Activated CD4-positive, alpha-beta T cell treated with anti-CD3 and anti-CD28 coated beads for 1 hour (primary cell): ENCODE measurements at regions not wholly inside any gene's neighbourhood (a gene's known extent, or its start where the extent isn't known, plus 50 kb on each side); places are given as distances from the start of the nearest gene placed in this dataset.

Experiments used
- DNase-seq: peaks from one replicate; pipeline ENCODE4 v3.0.0-alpha.2; 2020

DNA sequence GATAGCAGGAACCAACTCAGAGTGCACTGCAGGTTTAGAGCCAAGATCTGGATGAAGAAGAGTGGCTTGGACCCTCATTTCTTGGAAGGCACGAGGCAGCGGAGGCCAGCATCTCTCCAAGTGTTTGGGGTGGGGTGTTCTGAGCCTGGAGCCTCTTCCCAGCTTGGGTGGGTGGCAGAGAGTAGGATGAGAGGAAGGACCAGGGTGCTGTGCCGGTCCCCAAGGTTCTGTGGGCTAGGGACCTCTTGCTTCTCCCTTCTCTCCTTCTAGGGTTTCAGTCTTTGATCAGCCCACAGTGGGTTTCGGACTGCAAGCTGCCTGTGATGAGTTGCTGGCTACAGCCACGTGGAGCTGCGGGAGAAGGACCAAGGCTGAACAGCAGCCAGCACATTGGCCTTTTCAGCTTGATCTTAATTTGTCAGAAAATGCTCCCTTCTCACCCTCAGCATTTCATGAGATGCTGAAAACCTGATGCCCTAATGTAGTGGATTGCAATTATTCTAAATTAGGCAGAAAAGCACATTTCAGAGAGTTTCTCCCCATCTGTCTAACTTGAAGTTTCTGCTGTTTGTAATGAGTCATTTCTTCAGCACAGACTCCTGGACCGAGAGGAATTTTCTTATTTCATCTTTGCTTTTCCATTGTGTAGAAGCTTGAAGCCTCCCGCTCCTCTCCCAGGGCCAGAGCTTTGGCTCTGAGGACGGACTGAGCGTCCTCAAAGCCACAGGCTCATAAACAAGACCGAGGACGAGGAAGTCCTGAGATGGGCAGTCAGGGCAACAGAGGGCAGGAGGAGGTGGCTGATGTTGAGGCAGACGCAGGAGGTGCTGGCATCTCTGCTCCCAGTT, 99.1 kb upstream of the HDAC4 start:
- no peak for DNase-seq

DNA sequence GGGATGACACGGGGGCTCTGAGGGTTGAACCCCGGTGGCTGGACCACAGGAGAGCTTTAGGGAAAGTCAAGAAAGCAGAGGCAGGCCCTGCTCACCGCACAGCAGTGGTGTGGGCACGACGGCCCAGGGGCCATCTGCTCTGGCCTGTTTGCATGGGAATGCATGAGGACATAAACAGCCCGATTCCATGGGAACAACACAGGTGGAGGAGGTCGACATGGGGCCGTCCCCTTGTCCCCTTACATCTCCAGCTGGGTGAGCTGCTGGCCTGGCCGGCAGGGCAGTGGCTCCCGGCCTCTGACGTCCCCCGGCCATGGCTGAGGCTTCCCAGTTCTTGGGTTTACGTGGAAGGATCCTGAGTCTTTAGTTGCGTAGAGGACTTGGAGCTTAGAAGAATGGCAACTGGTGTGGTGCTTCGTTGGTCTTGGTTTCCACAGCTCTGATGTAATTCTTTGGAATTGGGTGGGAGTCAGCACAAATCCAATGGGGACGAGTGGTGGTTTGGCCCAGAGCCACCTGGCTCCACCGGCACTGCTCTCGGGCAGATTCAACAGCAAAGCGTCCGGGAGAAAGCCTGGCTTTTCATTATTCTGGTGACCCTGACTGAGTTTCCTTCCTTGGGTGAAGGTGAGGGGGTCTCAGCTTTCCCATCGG, 98.3 kb upstream of the HDAC4 start:
- DNase-seq: no peak

DNA sequence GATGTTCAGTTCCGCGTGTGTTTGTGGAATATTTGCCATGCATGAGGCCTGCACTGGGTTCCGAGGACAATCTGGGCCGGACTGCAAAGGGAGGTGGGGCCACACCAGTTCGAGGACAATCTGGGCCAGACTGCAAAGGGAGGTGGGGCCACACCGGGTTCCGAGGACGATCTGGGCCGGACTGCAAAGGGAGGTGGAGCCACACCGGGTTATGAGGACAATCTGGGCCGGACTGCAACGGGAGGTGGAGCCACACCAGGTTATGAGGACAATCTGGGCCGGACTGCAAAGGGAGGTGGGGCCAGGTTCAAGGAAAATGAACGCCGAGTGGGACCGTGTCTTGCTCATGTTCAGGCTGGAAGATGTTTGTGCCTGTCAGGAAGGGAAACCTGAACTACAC, 97.8 kb upstream of the HDAC4 start:
- no peak for DNase-seq

DNA sequence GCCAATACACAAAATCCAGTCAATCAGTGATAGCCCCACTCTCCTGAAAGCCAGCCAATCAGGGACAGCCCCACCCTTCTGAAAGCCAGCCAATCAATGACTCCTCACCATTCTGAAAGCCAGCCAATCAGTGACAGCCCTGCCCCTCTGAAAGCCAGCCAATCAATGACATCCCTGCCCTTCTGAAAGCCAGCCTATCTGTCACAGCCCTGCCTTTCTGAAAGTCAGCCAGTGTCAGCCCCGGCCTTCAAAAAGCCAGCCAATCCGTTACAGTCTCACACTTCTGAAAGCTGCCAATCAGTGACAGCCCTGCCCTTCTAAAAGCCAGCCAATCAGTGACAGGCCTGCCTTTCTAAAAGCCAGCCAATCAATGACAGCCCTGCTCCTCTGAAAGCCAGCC, 95.9 kb upstream of the HDAC4 start:
- no peak for DNase-seq

DNA sequence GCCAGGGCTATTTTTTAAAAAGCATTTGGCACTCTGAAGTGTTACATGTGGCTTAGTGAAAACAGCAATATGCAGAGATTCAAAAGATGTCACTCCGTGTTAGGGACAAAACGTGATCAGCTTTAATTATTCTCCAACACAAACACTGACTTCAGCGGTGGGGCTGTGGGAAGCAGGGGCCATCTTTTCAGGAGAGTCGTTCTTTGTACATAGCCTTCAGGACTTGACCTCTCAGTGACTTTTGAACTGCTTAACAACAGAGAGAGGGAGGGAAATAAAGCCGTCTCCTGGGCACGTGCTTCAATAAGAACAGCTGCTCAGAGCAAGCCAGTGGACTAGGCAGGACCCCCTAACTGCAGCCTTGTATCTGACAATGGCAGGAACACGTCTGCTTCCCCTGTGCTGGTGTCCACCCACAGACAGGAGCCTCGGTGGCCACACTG, 95.0 kb upstream of the HDAC4 start:
- DNase-seq: no peak

DNA sequence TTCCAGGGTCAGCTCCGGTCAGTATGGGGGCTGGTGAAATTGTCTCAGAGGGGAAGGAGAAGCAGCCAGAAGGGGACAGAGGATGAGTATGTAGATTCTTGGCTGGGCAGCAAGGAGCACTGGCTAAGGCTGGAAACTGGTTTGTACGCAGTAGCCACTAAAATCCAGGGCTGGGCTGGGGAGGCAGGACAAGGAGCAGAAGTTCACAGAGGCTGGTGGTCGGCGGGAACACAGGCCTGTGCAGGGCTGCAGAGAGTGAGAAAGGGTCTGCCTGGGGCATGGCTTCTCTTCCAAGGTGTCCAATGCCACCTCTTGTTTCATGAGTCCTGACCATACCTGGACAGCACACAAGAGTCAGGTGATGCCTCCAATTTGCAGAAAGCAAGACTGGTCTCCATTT, 94.4 kb upstream of the HDAC4 start:
- DNase-seq: no peak

DNA sequence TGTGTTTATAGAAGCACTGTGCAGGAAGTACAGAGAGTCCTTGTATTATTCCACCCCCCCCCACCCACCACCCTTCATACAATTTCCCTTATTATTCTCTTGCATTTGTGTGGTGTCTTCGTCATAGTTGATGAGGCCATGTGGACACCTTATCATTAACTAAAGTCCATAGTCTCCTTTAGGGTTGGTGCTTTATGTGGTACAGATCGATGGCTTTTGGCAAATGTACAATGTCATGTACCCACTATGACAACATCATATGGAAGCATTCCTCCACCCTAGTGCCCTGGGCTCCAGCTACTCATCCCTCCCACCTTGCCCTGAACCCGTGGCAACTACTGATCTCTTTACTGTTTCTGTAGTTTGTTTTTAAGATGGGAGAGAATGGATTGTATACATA, 93.8 kb upstream of the HDAC4 start:
- no peak for DNase-seq

DNA sequence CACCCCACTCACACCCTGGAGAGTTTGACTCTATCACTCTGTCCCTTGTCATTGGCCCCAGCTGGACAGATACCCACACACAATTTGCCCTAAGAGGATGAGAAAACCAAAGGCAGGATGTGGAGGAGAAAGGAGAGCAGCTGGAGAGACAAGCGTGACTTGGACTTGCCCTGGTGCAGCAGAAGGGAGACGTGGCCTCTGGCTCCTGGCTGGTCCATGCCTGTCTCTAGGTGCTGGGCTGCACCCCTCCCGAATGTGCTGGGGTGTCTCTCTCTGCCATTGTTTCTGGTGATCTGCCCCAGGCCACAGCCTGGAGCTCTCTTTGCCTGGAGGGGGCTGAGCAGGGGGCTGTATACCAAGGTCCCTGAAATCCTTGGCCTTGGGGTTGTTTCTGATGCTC, 88.7 kb upstream of the HDAC4 start:
- no peak for DNase-seq

DNA sequence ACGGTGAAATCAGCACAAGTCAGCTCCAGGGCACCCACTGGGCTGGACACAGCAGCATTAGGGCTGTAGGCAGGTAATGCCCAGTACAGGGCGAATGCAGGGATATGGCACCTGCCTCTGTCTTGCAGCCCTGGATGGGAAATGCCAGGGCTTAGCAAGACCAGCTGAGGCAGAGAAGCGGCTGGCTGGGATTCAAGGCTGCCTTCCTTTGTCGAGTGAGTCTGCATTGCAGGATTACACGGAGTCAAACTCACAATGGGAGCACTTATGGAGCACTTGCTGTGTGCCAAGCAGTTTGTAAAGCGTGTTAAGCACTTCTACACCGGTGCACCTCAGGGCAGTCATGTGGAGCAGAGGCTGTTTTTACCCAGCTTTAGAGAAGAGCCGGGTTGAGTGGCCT, 87.3 kb upstream of the HDAC4 start:
- DNase-seq: no peak

DNA sequence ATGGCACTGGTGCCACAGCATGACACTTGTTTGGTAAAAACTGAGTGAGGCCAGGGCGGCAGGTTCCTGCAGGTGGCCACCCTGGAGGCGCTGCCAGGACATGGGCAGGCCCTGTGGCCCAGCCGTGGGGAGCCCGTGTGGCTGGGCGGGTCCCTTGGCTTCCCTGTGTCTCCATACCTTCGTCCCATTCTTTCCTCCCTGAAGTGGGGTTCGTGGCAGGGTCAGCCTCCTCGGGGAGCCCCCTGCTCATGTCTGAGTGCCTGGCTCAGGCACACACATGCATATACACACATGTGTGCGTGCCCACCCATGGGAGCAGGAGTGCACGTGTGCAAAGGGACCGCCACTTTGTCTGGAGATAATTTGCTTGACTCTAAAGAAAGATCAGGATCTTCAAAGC, 86.5 kb upstream of the HDAC4 start:
- DNase-seq: no peak

DNA sequence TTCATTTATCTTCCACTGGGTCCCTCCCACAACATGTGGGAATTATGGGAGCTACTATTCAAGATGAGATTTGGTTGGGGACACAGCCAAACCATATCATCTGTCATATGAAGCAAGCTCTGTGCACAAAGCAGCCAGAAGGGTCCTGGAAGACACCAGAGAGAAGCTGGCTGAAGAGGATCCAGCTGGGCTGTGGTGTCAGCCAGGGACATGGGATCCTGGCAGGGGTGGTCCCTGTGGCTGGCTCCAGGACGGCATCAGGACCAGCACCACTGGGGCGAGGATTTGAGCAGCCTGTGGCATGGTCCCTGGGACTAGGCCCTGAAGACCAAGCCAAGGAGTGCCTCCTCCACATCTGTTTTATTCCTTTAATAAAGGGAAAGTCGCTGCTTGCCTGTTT, 84.8 kb upstream of the HDAC4 start:
- no peak for DNase-seq

DNA sequence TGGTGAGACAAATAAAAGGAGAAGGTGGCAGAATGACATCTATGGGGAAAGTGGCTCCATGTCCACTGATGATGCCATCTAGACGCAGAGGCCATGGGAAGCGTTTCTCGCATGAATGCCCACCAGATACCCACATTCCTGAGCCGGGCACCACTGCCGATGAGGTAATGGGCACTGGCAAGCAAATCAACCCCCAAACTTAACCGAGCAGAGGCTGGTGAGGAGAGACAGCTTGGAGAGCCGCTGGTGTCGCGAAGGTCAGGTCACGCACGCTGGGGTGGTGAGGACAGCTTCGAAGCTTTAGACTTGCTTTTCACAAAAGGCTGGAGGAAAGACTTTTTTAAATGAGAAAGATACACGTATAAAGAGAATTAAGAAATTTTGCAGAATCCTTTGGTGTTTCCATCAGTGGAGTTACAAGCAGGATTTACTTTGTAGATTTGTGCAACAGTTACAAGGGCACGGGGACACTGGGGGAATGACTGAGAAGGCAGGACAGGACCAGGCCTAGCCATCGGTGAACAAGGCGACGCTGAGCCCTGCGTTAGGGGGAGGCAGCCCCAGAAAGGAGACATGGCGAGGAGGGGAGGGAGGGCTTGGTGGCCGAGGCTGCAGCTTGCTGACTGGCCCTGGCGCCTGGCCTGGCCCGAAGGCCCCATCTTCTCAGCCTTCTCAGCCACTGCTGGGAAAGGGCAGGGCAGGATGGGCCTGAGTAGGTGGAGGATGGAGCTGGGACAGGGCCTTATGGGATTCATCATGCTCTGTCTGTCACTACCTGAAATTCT, 83.9 kb upstream of the HDAC4 start:
- no peak for DNase-seq

DNA sequence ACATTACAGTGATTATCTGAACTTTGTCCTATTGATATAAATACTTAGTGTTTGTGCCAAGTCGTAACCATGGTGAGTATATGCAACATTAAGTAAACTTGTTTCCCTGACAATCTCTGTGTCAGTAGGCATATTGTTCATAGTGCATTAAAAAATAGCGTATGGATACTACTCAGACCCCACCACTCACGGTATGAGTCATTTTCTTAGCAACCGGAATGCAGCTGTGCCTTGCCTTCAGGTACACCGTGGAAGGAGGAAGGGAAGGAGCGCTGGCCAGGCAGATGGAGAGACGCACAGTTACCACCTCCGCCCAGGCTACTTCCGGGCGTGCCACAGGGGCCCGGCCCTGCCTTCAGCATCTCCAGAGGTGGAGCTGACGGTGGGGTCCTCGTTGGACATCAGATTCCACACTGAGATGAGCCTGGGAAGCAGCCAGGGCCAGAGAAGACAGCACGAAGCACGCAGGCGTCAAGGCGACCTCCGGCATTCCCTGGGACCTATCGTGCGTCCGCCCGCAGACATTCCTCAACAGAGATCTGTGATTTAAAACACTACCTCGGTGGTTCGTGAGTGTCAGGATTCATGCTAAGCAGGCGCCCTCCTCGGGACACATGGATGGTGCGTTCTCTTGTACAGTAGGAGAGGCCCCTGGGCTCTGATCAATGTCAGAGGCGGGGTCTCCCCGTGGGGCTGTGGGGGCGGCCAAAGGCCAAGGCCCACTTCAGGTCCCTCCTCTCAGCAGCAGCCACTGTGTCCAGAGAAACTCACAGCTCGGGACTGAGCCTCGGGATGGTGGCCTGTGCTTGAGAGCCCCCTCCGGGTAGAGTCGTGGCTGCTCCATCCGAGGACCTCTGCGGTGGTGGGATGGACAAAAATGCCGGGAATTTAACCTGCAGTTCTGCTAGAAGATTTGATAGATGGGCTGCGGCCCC, 82.2 kb upstream of the HDAC4 start:
- DNase-seq: no peak

DNA sequence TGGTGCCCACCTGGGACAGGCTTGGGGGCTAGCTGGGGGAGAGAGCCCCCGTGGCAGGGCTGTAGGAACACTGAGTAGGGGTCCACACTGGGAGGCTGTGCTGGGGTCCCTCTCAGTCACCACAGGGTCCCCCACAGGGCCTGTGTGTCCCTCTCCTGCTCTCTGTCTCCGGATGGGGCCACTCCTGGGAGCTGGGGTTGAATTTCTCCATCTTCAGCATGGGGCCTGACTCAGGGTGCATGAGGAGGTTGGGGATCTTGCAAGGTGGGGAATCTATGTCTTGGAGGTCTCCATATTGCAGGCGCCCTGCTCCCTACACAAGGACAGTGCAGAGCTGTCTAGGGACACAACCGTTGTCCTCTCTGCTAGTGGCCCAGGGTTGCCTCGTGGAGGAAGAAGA, 78.7 kb upstream of the HDAC4 start:
- no peak for DNase-seq

DNA sequence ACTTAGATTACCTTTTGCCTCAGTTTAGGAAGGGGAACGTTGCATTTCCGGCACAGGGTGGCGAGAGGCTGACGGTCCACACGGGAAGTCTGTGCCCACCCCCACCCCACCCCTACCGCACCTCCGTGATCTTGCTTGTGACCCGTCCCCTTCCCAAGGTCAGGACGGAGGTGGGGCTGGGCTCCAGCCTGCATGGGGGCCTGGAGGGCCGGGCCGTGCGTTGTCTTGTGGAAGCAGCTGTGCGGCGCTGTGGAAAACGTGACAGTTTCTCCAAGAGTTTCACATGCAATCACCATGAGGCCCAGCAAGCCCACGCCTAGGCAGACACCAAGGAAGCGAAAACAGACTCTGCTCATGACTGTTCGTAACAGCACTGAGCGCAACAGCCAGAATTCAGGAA, 76.8 kb upstream of the HDAC4 start:
- DNase-seq: no peak

DNA sequence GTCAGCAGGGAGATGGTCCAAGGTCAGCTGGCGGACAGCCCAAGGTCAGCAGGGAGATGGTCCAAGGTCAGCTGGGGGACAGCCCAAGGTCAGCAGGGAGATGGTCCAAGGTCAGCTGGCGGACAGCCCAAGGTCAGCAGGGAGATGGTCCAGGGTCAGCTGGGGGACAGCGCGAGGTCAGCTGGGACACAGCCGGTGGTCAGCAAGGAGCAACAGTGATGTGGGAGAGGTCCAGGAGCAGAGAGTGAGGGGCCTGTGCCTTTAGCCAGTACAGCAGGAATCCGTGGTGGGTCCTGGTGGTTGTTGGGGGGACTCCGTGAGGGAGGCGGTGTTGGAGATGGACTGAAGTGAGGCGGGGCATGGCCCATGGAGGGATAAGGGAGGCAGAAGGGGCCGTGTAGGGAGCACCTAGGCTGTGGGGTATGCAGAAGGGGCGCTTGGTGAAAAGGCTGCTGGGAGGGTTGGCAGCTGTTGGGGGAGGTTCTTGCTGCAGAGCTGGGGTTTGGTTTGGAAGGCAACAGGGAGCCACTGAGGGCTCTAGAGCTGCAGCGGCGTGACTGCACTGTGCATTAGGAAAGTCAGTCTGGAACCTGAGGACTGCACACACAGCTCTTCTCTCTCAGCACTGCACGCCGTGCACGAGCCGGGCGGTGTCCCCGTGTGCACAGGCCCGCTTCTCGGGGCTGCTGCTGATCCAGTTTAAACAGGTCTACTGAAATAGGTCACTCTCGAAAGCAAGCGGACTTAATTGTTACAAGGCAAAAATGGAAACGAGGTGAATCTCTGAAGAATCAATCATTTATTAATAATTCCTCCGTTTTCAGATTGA, 76.2 kb upstream of the HDAC4 start:
- DNase-seq: no peak

DNA sequence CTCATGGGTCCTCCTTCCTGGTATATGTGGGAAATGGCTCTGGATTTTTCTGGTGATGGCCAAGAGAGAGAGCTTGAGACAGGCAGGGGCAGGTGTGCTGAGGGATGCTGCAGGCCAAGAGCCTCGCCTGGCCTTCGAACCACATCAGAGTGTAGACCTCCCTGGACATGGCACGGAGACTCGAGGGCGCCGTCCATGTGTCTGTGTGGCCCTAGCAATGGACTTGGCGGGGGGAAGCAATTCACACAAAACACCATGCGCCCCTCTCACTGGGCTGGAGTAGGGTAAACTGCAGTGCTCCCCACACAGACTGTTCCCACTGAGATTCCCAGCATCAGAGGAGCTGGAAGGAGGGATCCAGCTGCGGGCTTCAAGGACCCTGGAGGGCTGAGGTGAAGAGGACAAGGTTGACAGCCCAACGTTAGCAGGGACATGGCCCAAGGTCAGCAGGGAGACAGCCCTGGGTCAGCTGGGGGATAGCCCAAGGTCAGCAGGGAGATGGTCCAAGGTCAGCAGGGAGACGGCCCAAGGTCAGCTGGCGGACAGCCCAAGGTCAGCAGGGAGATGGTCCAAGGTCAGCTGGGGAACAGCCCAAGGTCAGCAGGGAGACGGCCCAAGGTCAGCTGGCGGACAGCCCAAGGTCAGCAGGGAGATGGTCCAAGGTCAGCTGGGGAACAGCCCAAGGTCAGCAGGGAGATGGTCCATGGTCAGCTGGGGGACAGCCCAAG, 75.4 kb upstream of the HDAC4 start:
- no peak for DNase-seq

DNA sequence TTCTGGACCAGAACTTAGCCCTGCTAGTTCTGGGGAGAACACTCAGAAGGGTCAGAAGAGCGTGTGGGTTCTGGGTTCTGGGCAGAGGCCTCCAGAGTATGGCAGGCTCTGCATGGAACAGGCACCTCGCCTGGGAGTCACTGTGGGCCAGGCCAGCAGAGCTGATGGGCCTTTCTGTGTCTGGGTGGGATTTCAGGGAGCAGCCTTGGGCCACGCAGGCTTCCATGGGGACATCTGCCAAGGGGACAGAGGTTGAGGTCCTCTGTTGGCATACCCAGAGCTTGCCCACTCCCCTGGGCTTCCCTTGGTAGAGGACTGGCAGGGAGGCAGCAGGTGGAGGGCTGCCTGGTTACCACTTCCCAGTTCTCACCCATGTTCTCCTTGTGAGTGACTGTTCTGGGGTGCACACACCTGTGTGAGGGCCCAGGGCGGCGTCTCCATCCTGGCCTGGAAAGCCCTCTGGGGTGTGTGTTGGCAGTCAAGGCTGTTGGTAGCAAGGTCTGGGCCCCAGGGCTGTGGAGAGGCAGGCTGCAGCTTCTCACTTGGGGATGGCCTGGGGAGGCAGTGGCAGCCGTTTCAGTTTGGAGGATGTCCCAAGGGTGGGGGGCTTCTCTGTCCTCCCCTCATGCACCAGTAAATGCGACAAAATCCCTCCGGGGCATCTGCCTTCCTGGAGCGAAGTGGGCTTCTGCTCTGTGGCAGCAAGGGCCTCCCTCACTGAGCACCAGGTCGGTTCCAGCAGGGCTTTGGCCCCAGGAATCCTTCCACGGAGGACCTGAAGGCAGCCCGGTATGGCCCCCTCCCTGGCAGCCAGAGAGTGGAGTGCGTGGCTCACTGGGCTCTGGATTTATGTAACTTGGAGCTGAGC, 74.6 kb upstream of the HDAC4 start:
- DNase-seq: no peak

DNA sequence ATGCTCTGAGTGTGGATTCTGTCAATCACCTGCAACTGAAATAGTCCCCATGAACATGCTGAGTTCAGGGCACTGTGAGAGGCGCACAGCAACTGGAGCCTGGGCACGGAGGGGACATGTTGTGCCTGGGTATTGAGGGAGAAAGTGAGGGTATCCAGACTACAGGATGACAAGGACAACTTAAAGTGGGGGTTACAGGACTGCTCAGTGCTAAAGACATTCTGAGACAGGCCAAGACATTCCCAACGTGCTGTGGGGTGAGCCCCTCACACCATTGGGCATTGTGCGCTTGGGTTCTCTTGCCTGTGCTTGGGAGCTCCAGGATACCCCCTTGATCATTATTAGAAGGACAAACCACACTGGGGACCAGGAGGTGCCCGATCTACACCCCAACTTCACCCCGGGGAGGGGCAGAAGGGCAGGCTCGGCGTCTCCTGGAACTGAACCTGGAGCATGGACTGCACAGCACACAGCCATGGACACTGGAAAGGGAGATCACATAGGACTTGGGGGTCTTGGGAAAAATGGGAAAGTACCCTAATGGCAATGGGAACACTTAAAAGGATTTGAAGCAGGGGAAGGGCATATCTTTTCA, 72.5 kb upstream of the HDAC4 start:
- DNase-seq: no peak
